ENCODE measurements at regions not wholly inside any gene's neighbourhood (a gene's known extent, or its start where the extent isn't known, plus 50 kb on each side); places are given as distances from the start of the nearest gene placed in this dataset.

DNA sequence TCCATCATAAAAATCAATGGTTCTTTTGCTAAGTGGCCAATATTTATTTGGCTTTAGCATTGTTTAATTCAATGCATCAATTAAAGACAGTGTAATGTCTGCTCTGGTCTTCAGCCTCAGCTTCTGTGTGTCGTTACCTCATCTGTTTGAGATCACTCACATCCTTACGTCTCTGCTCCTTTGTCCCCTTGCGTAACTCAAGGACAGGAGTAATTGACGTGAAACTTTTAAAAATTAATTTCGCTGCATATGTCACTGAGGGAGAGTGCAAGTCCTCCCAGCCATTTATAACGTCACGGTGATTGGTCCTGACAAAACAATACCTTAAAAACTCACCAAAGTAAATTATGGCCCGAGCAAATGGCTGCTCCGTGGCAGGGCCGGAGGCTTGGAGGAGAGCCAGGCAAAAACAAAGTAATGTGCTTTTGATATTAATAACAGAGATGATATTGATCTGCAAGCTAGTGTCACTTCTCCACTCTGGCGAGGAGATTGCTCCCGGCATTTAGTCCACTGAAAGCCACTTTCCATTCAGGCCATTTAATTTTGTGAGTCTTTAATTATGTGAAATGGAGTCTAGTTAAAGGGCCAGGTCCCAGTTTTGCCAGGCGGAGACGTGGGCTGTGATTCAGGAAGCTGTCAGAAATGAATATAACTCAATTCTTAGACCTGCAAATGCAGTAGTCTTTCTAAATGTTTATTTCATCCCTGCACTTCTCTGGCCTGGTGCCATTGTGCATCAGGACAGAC is 150.9 kb upstream of the POU3F1 start:
- TF ChIP-seq, protein P1, sequence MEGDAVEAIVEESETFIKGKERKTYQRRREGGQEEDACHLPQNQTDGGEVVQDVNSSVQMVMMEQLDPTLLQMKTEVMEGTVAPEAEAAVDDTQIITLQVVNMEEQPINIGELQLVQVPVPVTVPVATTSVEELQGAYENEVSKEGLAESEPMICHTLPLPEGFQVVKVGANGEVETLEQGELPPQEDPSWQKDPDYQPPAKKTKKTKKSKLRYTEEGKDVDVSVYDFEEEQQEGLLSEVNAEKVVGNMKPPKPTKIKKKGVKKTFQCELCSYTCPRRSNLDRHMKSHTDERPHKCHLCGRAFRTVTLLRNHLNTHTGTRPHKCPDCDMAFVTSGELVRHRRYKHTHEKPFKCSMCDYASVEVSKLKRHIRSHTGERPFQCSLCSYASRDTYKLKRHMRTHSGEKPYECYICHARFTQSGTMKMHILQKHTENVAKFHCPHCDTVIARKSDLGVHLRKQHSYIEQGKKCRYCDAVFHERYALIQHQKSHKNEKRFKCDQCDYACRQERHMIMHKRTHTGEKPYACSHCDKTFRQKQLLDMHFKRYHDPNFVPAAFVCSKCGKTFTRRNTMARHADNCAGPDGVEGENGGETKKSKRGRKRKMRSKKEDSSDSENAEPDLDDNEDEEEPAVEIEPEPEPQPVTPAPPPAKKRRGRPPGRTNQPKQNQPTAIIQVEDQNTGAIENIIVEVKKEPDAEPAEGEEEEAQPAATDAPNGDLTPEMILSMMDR (IDR thresholded peaks at IDR 0.05; ENCODE audit: insufficient read depth, low read length, poor library complexity, severe bottlenecking) = no peak
- TF ChIP-seq EZH2phosphoT487 (conservative IDR thresholded peaks at IDR 0.05; ENCODE audit: low read length) = no peak
